ENCODE measurements at regions not wholly inside any gene's neighbourhood (a gene's known extent, or its start where the extent isn't known, plus 50 kb on each side); places are given as distances from the start of the nearest gene placed in this dataset.

- TF ChIP-seq CTCF (IDR thresholded peaks at IDR 0.05 in 8 of 11, conservative IDR thresholded peaks at IDR 0.05 in 3 of 11): no peak
- TF ChIP-seq POLR2A (IDR thresholded peaks at IDR 0.05): no peak
These were observed 382.7 kb downstream of the SFMBT2 start for GRCh38 chr10:7027913-7028808.
